ENCODE measurements at regions not wholly inside any gene's neighbourhood (a gene's known extent, or its start where the extent isn't known, plus 50 kb on each side); places are given as distances from the start of the nearest gene placed in this dataset.

DNA sequence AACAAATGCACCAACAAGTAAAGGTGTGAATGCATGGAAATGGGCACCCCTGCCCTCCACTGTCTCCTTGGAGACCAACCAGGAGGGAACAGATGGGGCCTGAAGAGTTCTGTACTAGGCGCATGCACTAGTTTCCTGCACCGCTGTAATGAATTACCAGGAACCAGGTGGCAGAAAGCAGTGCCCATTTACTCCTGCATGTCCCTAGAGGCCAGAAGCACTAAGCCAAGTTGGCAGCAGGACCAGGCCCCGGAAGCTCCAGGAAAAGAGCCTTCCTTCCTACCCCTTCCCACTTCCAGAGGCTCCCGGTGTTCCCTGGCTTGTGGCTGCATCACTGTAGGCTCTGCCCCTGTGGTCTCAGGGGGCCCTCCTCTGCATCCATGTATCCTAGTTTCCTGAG lies 237.5 kb upstream of the PPP2R2D start:
- WGBS (ENCODE audit: missing lambda C conversion rate) = 47% methylated on average over 4 of the region's 4 CpGs
- H3K27ac ChIP-seq = no peak overlapping the region
- DNase-seq (ENCODE audit: low read depth in 1 of 2, low spot score in 1 of 2) (no peak), ATAC-seq (no peak), FAIRE-seq (no peak)
- POLR2A ChIA-PET = no interaction called here
- TF ChIP-seq CHD4 (IDR thresholded peaks at IDR 0.05; ENCODE audit: borderline replicate concordance) (no peak), HOXB13 (CRISPR knock-in tag; IDR thresholded peaks at IDR 0.05; ENCODE audit: low read depth) (no peak), EHMT2 (IDR thresholded peaks at IDR 0.05; ENCODE audit: low read depth) (no peak), JUNB (IDR thresholded peaks at IDR 0.05) (no peak), PBX3 (IDR thresholded peaks at IDR 0.05) (no peak), FOSL2 (IDR thresholded peaks at IDR 0.05) (no peak), FOSL2 (CRISPR knock-in tag; IDR thresholded peaks at IDR 0.05) (no peak), HOXB5 (CRISPR knock-in tag; IDR thresholded peaks at IDR 0.05) (no peak), HEYL (CRISPR knock-in tag; IDR thresholded peaks at IDR 0.05) (no peak), FOXS1 (CRISPR knock-in tag; IDR thresholded peaks at IDR 0.05) (no peak), HDAC2 (IDR thresholded peaks at IDR 0.05) (no peak), E2F6 (IDR thresholded peaks at IDR 0.05; ENCODE audit: borderline replicate concordance, low read depth) (no peak), NFE2L2 (conservative IDR thresholded peaks at IDR 0.05; ENCODE audit: low read length) (no peak), CBX8 (IDR thresholded peaks at IDR 0.05) (no peak), NR3C1 (IDR thresholded peaks at IDR 0.05) (no peak), ZC3H11A (IDR thresholded peaks at IDR 0.05) (no peak), HMGXB4 (CRISPR knock-in tag; IDR thresholded peaks at IDR 0.05; ENCODE audit: borderline replicate concordance) (no peak), HOXA7 (CRISPR knock-in tag; IDR thresholded peaks at IDR 0.05) (no peak), PHF8 (IDR thresholded peaks at IDR 0.05; ENCODE audit: borderline replicate concordance, low read depth) (no peak), BHLHE40 (IDR thresholded peaks at IDR 0.05; ENCODE audit: low read depth, low read length) (no peak), RFX5 (IDR thresholded peaks at IDR 0.05) (no peak)
- CTCF ChIA-PET = no interaction called here
- H3K4me3 ChIP-seq = no peak overlapping the region
- no peak overlapping the region for H3K4me2 ChIP-seq
- H3K4me1 ChIP-seq = no peaks in the 10 kb centered on the region
- no peaks in the 10 kb centered on the region for H3K9me3 ChIP-seq

- no peak overlapping the region for H3K27ac ChIP-seq
- no peak for FAIRE-seq
- ATAC-seq = no peak
- H3K4me1 ChIP-seq = no peaks in the 10 kb centered on the region
- ChIA-PET CTCF (no interaction called here), POLR2A (no interaction called here)
- no peak for DNase-seq (ENCODE audit: low read depth in 1 of 2, low spot score in 1 of 2)
- H3K4me3 ChIP-seq = no peak overlapping the region
- 75% methylated on average over 3 of the region's 3 CpGs for WGBS (ENCODE audit: missing lambda C conversion rate)
- no peak for TF ChIP-seq NFE2L2 (conservative IDR thresholded peaks at IDR 0.05; ENCODE audit: low read length)
- no peak for TF ChIP-seq EHMT2 (IDR thresholded peaks at IDR 0.05; ENCODE audit: low read depth)
- H3K4me2 ChIP-seq = no peak overlapping the region
- H3K9me3 ChIP-seq = no peaks in the 10 kb centered on the region; the same call in 2 of the 3 replicates
These were observed 234.7 kb upstream of the PPP2R2D start for GRCh38 chr10:131666091-131666490.

DNA sequence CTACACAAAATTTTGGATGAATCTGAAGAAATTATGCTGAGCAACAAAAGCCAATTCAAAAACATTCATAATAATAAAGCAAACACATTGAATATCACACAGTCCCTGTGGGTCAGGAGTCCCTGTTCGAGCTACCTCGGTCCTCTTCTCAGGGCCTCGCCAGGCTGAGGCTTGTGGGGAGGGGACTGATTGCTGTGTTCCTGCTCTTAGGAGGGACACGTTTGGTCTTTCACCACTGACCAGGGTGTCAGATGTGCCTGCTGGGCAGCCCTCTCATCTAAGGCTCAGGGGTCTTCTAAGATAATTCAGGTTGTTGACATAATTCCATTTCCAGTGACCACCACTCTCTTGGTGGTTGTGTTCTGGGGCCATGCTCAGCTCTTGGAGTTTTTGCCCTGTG lies 233.8 kb upstream of the PPP2R2D start:
- TF ChIP-seq E2F6 (IDR thresholded peaks at IDR 0.05; ENCODE audit: borderline replicate concordance, low read depth) = no peak
- no peak for ATAC-seq
- FAIRE-seq = no peak
- ChIA-PET CTCF (no interaction called here), POLR2A (no interaction called here)
- Histone ChIP-seq H3K4me3 (no peak overlapping the region), H3K27ac (no peak overlapping the region), H3K4me1 (no peaks in the 10 kb centered on the region), H3K4me2 (no peak overlapping the region), H3K9me3 (no peaks in the 10 kb centered on the region; the same call in 2 of the 3 replicates)
- 36% methylated on average over 4 of the region's 4 CpGs for WGBS (ENCODE audit: missing lambda C conversion rate)
- DNase-seq (ENCODE audit: low read depth in 1 of 2, low spot score in 1 of 2) = no peak
